ENCODE measurements at regions not wholly inside any gene's neighbourhood (a gene's known extent, or its start where the extent isn't known, plus 50 kb on each side); places are given as distances from the start of the nearest gene placed in this dataset.

GRCh38 chr6:165854863-165855593, 192.0 kb upstream of the PDE10A start:
- Histone ChIP-seq H4K20me1 (replicated peaks; ENCODE audit: insufficient read depth) (no peaks in the 10 kb centered on the region), H3K4me3 (peak overlapping the region; percentile 71), H2AFZ (peak overlapping the region; percentile 95), H3K27ac (ENCODE audit: low read depth) (no peak overlapping the region), H3F3A (replicated peaks; ENCODE audit: low read depth) (no peaks in the 10 kb centered on the region), H3K9me2 (ENCODE audit: insufficient read depth) (no peaks in the 10 kb centered on the region), H3K36me3 (ENCODE audit: insufficient read depth) (no peaks in the 10 kb centered on the region), H3K27me3 (ENCODE audit: insufficient read depth) (peaks cover 56% of the 10 kb centered on the region), H3K79me2 (replicated peaks; ENCODE audit: insufficient read depth) (no peaks in the 10 kb centered on the region), H3K4me1 (ENCODE audit: insufficient read depth) (peaks cover 5% of the 10 kb centered on the region; the same call in 1 of the 2 replicates), H3K4me2 (peak overlapping the region; percentile 87)
- H3K9me3 Mint-ChIP-seq: no peaks in the 10 kb centered on the region
- ATAC-seq (no peak), DNase-seq (ENCODE audit: low spot score) (no peak)
- H3K4me1 Mint-ChIP-seq: peaks cover 26% of the 10 kb centered on the region
- no peak overlapping the region for H3K27ac Mint-ChIP-seq
- no peaks in the 10 kb centered on the region for H3K36me3 Mint-ChIP-seq (ENCODE audit: low read depth)
- no peak for TF ChIP-seq ZNF331 (CRISPR knock-in tag; IDR thresholded peaks at IDR 0.05; ENCODE audit: low read depth)
- no peak for TF ChIP-seq NANOG (IDR thresholded peaks at IDR 0.05; ENCODE audit: borderline replicate concordance)
- TF ChIP-seq ETS1 (IDR thresholded peaks at IDR 0.05): no peak
- TF ChIP-seq CREB1 (CRISPR knock-in tag; IDR thresholded peaks at IDR 0.05; ENCODE audit: low read depth): no peak
- no peak; a peak in 1 of 4 replicates for TF ChIP-seq CTCF (conservative IDR thresholded peaks at IDR 0.05; ENCODE audit: low read depth in 2 of 2)
- TF ChIP-seq POLR2AphosphoS5 (IDR thresholded peaks at IDR 0.05; ENCODE audit: low read depth): no peak
- TF ChIP-seq EZH2 (IDR thresholded peaks at IDR 0.05; ENCODE audit: low read depth, unreplicated experiment): no peak
- no peak for TF ChIP-seq REST (IDR thresholded peaks at IDR 0.05; ENCODE audit: unreplicated experiment)
- no peak for TF ChIP-seq ZNF114 (CRISPR knock-in tag; IDR thresholded peaks at IDR 0.05)
- TF ChIP-seq STAT1 (IDR thresholded peaks at IDR 0.05; ENCODE audit: unreplicated experiment): no peak
- no peak for TF ChIP-seq JUNB (IDR thresholded peaks at IDR 0.05; ENCODE audit: unreplicated experiment)
- no peak for TF ChIP-seq ZNF462 (CRISPR knock-in tag; IDR thresholded peaks at IDR 0.05)
- TF ChIP-seq EZH2phosphoT487 (IDR thresholded peaks at IDR 0.05; ENCODE audit: unreplicated experiment): no peak
- H3K27me3 Mint-ChIP-seq (ENCODE audit: insufficient read depth, low read depth, poor library complexity): peaks cover 27% of the 10 kb centered on the region
- peak overlapping the region; percentile 29; the same call in 1 of the 3 replicates for H3K4me3 Mint-ChIP-seq

Data from GM23338 (cell line).